Trophoblast cell (in vitro differentiated cells and primary cell): ENCODE measurements at regions not wholly inside any gene's neighbourhood (a gene's known extent, or its start where the extent isn't known, plus 50 kb on each side); places are given as distances from the start of the nearest gene placed in this dataset.

ENCODE experiments used
- DNase-seq, 2 donors: peaks; one replicate each; pipeline ENCODE4 v3.0.0-alpha.2; 2016
- H2AFZ ChIP-seq: 2 replicates; pipeline ENCODE4 v1.6.1; 2013; ENCODE audit warnings: low read length, moderate library complexity, mild to moderate bottlenecking; ENCODE audit not compliant: insufficient read depth, poor library complexity
- H2AK5ac ChIP-seq: 2 replicates; pipeline ENCODE4 v1.6.1; 2013; ENCODE audit warnings: mild to moderate bottlenecking, low read length
- H2BK120ac ChIP-seq: 2 replicates; pipeline ENCODE4 v1.6.1; 2013; ENCODE audit warnings: low read length, mild to moderate bottlenecking, moderate library complexity; ENCODE audit not compliant: insufficient read depth, poor library complexity
- H2BK12ac ChIP-seq: 2 replicates; pipeline ENCODE4 v1.6.1; 2013; ENCODE audit warnings: mild to moderate bottlenecking, low read length, moderate library complexity
- H2BK5ac ChIP-seq: 2 replicates; pipeline ENCODE4 v1.6.1; 2013; ENCODE audit warnings: low read length, low read depth, moderate library complexity, mild to moderate bottlenecking; ENCODE audit not compliant: poor library complexity
- H3K14ac ChIP-seq: 2 replicates; pipeline ENCODE4 v1.6.1; 2013; ENCODE audit warnings: mild to moderate bottlenecking, low read length
- H3K18ac ChIP-seq: 2 replicates; pipeline ENCODE4 v1.6.1; 2013; ENCODE audit warnings: mild to moderate bottlenecking, low read length
- H3K23ac ChIP-seq: 2 replicates; pipeline ENCODE4 v1.6.1; 2013; ENCODE audit warnings: low read length
- H3K27ac ChIP-seq: 2 replicates; pipeline ENCODE4 v1.5.1; 2013; ENCODE audit warnings: low read depth, mild to moderate bottlenecking, inconsistent platforms, low read length, moderate library complexity
- H3K27me3 ChIP-seq: 2 replicates; pipeline ENCODE4 v1.6.1; 2013; ENCODE audit warnings: inconsistent platforms, mild to moderate bottlenecking, low read length, moderate library complexity; ENCODE audit not compliant: insufficient read depth
- H3K36me3 ChIP-seq, 2 experiments: 1 replicate in 1 of 2; 2 replicates in 1 of 2; pipeline ENCODE4 v1.6.1; 2013; ENCODE audit warnings: low read length in 2 of 2, mild to moderate bottlenecking in 2 of 2, moderate library complexity in 1 of 2; ENCODE audit not compliant: insufficient read depth in 2 of 2, control insufficient read depth in 1 of 2
- H3K4ac ChIP-seq: 2 replicates; pipeline ENCODE4 v1.6.1; 2013; ENCODE audit warnings: low read depth, mild to moderate bottlenecking, low read length, moderate library complexity
- H3K4me1 ChIP-seq, 2 experiments: 1 replicate in 1 of 2; 2 replicates in 1 of 2; pipeline ENCODE4 v1.6.1; 2013; ENCODE audit warnings: low read length in 2 of 2, mild to moderate bottlenecking in 2 of 2, moderate library complexity in 1 of 2; ENCODE audit not compliant: insufficient read depth in 2 of 2, control insufficient read depth in 1 of 2
- H3K4me2 ChIP-seq: 2 replicates; pipeline ENCODE4 v1.6.1; 2013; ENCODE audit warnings: inconsistent platforms, mild to moderate bottlenecking, low read length, moderate library complexity
- H3K4me3 ChIP-seq: 2 replicates; pipeline ENCODE4 v1.5.1; 2013; ENCODE audit warnings: mild to moderate bottlenecking, low read depth, low read length, inconsistent platforms
- H3K79me1 ChIP-seq: one replicate; pipeline ENCODE4 v1.6.1; 2013; ENCODE audit warnings: low read length
- H3K79me2 ChIP-seq: 2 replicates; pipeline ENCODE4 v1.6.1; 2013; ENCODE audit warnings: low read length, mild to moderate bottlenecking; ENCODE audit not compliant: control insufficient read depth, insufficient read depth, poor library complexity
- H3K9ac ChIP-seq: 2 replicates; pipeline ENCODE4 v1.6.1; 2013; ENCODE audit warnings: mild to moderate bottlenecking, low read length
- H3K9me3 ChIP-seq: 2 replicates; pipeline ENCODE4 v1.6.1; 2013; ENCODE audit warnings: low read depth, mild to moderate bottlenecking, control low read depth, inconsistent platforms, low read length; ENCODE audit not compliant: insufficient read depth
- H4K12ac ChIP-seq: 2 replicates; pipeline ENCODE4 v1.6.1; 2013; ENCODE audit warnings: low read depth, mild to moderate bottlenecking, low read length, moderate library complexity
- H4K8ac ChIP-seq: 2 replicates; pipeline ENCODE4 v1.6.1; 2013; ENCODE audit warnings: low read depth, mild to moderate bottlenecking, low read length, moderate library complexity
- H4K91ac ChIP-seq: one replicate; pipeline ENCODE4 v1.6.1; 2013; ENCODE audit warnings: low read depth, mild to moderate bottlenecking, low read length, moderate library complexity
- WGBS: extraction: QIAGEN DNeasy Blood & Tissue Kit; methylation state at CpG from one replicate; pipeline ENCODE4 v1.1.7; 2013; ENCODE audit warnings: missing lambda C conversion rate; ENCODE audit not compliant: insufficient read length, insufficient coverage; ENCODE audit errors: extremely low coverage; 5-methylcytosine and 5-hydroxymethylcytosine counted together

DNA sequence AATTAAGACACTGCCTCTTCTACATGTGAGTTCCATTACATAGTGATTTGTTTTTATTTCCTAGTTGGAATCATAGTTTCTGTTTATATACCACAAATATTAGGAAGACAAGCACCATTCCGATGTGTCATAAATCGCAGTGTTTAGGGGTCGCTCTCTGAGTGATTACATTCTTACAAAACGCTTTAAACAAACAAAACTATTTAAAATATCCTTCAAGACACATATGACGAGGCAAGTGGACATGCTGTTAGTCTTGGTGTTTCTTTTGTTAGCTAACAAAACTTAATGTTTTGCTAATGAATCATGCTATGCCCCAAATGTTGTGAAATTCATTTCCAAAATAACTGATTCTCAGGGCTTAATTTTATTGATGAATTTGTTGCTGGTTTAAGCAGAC, 1219.3 kb upstream of the PRKX start:
- Histone ChIP-seq H3K79me1 (no peaks in the 10 kb centered on the region), H3K23ac (no peak overlapping the region), H3K4me3 (no peak overlapping the region), H4K91ac (no peak overlapping the region), H2BK5ac (no peak overlapping the region), H2AK5ac (no peak overlapping the region), H3K4ac (no peak overlapping the region), H3K14ac (no peak overlapping the region), H3K27ac (no peak overlapping the region), H2BK12ac (no peak overlapping the region), H3K79me2 (no peaks in the 10 kb centered on the region), H3K18ac (no peak overlapping the region), H2AFZ (no peak overlapping the region), H3K9me3 (no peaks in the 10 kb centered on the region), H3K4me2 (no peak overlapping the region), H2BK120ac (no peak overlapping the region), H3K27me3 (no peaks in the 10 kb centered on the region), H3K4me1 (no peaks in the 10 kb centered on the region), H4K12ac (no peak overlapping the region), H3K9ac (no peak overlapping the region), H3K36me3 (no peaks in the 10 kb centered on the region), H4K8ac (no peak overlapping the region)
- WGBS: no CpG with 5 or more reads among the region's 5 CpGs
- no peak for DNase-seq

DNA sequence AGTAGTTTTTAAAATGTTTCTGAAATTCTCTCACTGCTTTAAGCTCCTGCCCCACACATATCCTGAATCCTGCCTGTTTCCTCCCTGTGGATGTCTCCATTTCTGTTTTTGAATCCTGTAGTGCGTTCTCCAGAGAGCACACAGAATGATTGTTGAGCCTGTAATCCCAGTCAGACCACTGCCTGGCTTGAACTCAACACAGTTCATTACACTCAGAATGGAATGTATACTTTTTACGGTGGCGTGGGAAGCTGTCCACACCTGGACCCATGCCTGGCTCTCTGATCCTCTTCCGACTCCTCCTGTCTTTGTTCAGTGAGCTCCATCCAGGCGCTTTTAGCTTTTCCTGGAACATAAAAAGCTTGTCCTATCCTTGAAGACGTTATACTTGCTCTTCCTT, 1217.0 kb upstream of the PRKX start:
- Histone ChIP-seq H3K79me2 (no peaks in the 10 kb centered on the region), H4K8ac (no peak overlapping the region), H2AK5ac (no peak overlapping the region), H2BK120ac (no peak overlapping the region), H3K18ac (no peak overlapping the region), H3K23ac (no peak overlapping the region), H3K9ac (no peak overlapping the region), H3K14ac (no peak overlapping the region), H2BK5ac (no peak overlapping the region), H3K79me1 (no peaks in the 10 kb centered on the region), H3K27me3 (no peaks in the 10 kb centered on the region), H3K4me1 (no peaks in the 10 kb centered on the region), H3K9me3 (no peaks in the 10 kb centered on the region), H3K4ac (no peak overlapping the region), H3K36me3 (no peaks in the 10 kb centered on the region), H3K4me3 (no peak overlapping the region), H2BK12ac (no peak overlapping the region), H4K91ac (no peak overlapping the region), H2AFZ (no peak overlapping the region), H4K12ac (no peak overlapping the region), H3K4me2 (no peak overlapping the region), H3K27ac (no peak overlapping the region)
- no peak for DNase-seq
- WGBS: no CpG with 5 or more reads among the region's 6 CpGs

GRCh38 chrX:4925911-4926310, 1212.5 kb upstream of the PRKX start:
- no peaks in the 10 kb centered on the region for H3K27me3 ChIP-seq
- H2BK120ac ChIP-seq: no peak overlapping the region
- no peaks in the 10 kb centered on the region for H3K36me3 ChIP-seq
- H3K4me3 ChIP-seq: no peak overlapping the region
- no peak overlapping the region for H3K23ac ChIP-seq
- no peak overlapping the region for H3K14ac ChIP-seq
- no peak overlapping the region for H2BK5ac ChIP-seq
- no peak overlapping the region for H4K91ac ChIP-seq
- H4K12ac ChIP-seq: no peak overlapping the region
- H3K79me1 ChIP-seq: no peaks in the 10 kb centered on the region
- no peaks in the 10 kb centered on the region for H3K9me3 ChIP-seq
- H3K18ac ChIP-seq: no peak overlapping the region
- H3K4me1 ChIP-seq: no peaks in the 10 kb centered on the region
- no peak overlapping the region for H2AK5ac ChIP-seq
- H2BK12ac ChIP-seq: no peak overlapping the region
- no peak overlapping the region for H2AFZ ChIP-seq
- DNase-seq: peak in 1 of 2 donors; percentile 2
- no peaks in the 10 kb centered on the region for H3K79me2 ChIP-seq
- H3K9ac ChIP-seq: no peak overlapping the region
- H3K4ac ChIP-seq: no peak overlapping the region
- no peak overlapping the region for H3K4me2 ChIP-seq
- H4K8ac ChIP-seq: no peak overlapping the region
- WGBS: no CpG with 5 or more reads among the region's 5 CpGs
- H3K27ac ChIP-seq: no peak overlapping the region

DNA sequence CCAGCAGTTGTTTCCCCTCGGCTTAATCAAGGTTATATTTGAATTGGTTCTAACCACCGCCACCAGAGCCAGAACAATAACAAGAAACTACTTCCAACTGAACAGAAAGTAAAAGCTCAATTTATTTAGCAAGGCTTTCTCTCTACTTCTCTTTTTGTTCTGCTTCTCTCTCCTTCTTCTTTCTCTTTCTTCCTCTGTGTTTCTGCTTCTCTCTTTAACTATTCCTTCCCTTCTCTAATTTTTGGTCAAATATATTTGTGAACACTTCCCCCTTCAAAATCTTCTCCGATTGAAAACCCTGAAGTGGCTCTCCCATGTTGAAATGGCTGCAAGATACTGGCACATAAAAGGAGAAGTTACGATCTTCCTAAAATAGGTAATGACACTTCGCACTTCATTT, 1195.9 kb upstream of the PRKX start:
- Histone ChIP-seq H3K4ac (no peak overlapping the region), H2BK12ac (no peak overlapping the region), H4K8ac (no peak overlapping the region), H2BK5ac (no peak overlapping the region), H3K9me3 (no peaks in the 10 kb centered on the region), H3K4me3 (no peak overlapping the region), H3K9ac (no peak overlapping the region), H3K23ac (no peak overlapping the region), H2AFZ (no peak overlapping the region), H4K12ac (no peak overlapping the region), H3K14ac (no peak overlapping the region), H2BK120ac (no peak overlapping the region), H2AK5ac (no peak overlapping the region), H3K27ac (no peak overlapping the region), H3K4me2 (no peak overlapping the region), H3K79me1 (no peaks in the 10 kb centered on the region), H3K36me3 (no peaks in the 10 kb centered on the region), H3K18ac (no peak overlapping the region), H3K27me3 (no peaks in the 10 kb centered on the region), H4K91ac (no peak overlapping the region), H3K79me2 (no peaks in the 10 kb centered on the region), H3K4me1 (no peaks in the 10 kb centered on the region)
- DNase-seq: no peak
- WGBS: no CpG with 5 or more reads among the region's 5 CpGs
